Activated T-cell treated with anti-CD3 and anti-CD28 coated beads, Interleukin-2, amount 50 U/mL, for 1 hour (primary cell): ENCODE measurements at regions not wholly inside any gene's neighbourhood (a gene's known extent, or its start where the extent isn't known, plus 50 kb on each side); places are given as distances from the start of the nearest gene placed in this dataset.

Source experiments
- DNase-seq: peaks from one replicate; pipeline ENCODE4 v3.0.0-alpha.2; 2020

- no peak for DNase-seq
Measured at GRCh38 chr14:87153391-87153790, 839.6 kb downstream of the GALC start.

GRCh38 chr14:87152693-87153092 lies 840.3 kb downstream of the GALC start:
- no peak for DNase-seq

- no peak for DNase-seq
Measured at GRCh38 chr14:87149583-87150354, 843.2 kb downstream of the GALC start.

GRCh38 chr14:87148655-87149054 lies 844.3 kb downstream of the GALC start:
- no peak for DNase-seq

- DNase-seq = no peak
Measured at GRCh38 chr14:87142551-87143211, 850.3 kb downstream of the GALC start.

GRCh38 chr14:87141801-87142200 lies 851.2 kb downstream of the GALC start:
- no peak for DNase-seq

GRCh38 chr14:87139299-87139698 lies 853.7 kb downstream of the GALC start:
- no peak for DNase-seq

- DNase-seq = no peak
Measured at GRCh38 chr14:87133073-87133801, 859.7 kb downstream of the GALC start.

GRCh38 chr14:87131879-87132278 lies 861.1 kb downstream of the GALC start:
- no peak for DNase-seq

GRCh38 chr14:87122166-87122565 lies 870.8 kb downstream of the GALC start:
- no peak for DNase-seq

- no peak for DNase-seq
Measured at GRCh38 chr14:87121716-87122115, 871.3 kb downstream of the GALC start.

GRCh38 chr14:87115234-87115633 lies 877.7 kb downstream of the GALC start:
- DNase-seq = no peak

- no peak for DNase-seq
Measured at GRCh38 chr14:87113286-87113685, 879.7 kb downstream of the GALC start.

GRCh38 chr14:87111741-87112140 lies 881.2 kb downstream of the GALC start:
- DNase-seq = no peak

GRCh38 chr14:87111126-87111525 lies 881.9 kb downstream of the GALC start:
- no peak for DNase-seq

- no peak for DNase-seq
Measured at GRCh38 chr14:87109271-87109670, 883.7 kb downstream of the GALC start.

GRCh38 chr14:87108726-87109125 lies 884.3 kb downstream of the GALC start:
- DNase-seq = no peak

GRCh38 chr14:87102811-87103378 lies 890.1 kb downstream of the GALC start:
- DNase-seq = no peak

- no peak for DNase-seq
Measured at GRCh38 chr14:87097015-87097414, 896.0 kb downstream of the GALC start.

GRCh38 chr14:87094913-87095312 lies 898.1 kb downstream of the GALC start:
- DNase-seq = no peak

- no peak for DNase-seq
Measured at GRCh38 chr14:87088588-87088987, 904.4 kb downstream of the GALC start.

GRCh38 chr14:87087881-87088280 lies 905.1 kb downstream of the GALC start:
- no peak for DNase-seq

GRCh38 chr14:87084908-87085307 lies 908.1 kb downstream of the GALC start:
- DNase-seq = no peak

GRCh38 chr14:87082917-87083316 lies 910.1 kb downstream of the GALC start:
- DNase-seq = no peak
